A673 (cell line): ENCODE measurements at regions not wholly inside any gene's neighbourhood (a gene's known extent, or its start where the extent isn't known, plus 50 kb on each side); places are given as distances from the start of the nearest gene placed in this dataset.
"Not testable (repeated sequence)": the region's sequence is repeated elsewhere in the genome, so short reads cannot be mapped to it uniquely, and the experiment has no call there.

Source experiments
- BruUV-seq: library from RNA; stranded (reverse); fragments of 400-500 nt; replicated peaks from 2 replicates; lab custom pipeline; 2021; lab: Mats Ljungman, UMichigan
- CTCF ChIA-PET: fragments of 300-600 bp; sonication (Branson Sonifier 250); formaldehyde crosslinking; loops from one replicate; lab custom pipeline; 2022; ENCODE audit warnings: antibody characterized with exemption; lab: Charles Lee
- POLR2A ChIA-PET: fragments of 300-600 bp; sonication (Branson Sonifier 250); formaldehyde crosslinking; loops from one replicate; lab custom pipeline; 2022; ENCODE audit warnings: antibody characterized with exemption; ENCODE audit not compliant: low non-redundant PET; lab: Charles Lee
- DNase-seq: peaks from one replicate; pipeline ENCODE4 v3.0.0-alpha.2; 2015; ENCODE audit warnings: low spot score
- H3K27ac ChIP-seq: fragments of 200-600 bp; sonication (generic); 2 replicates; pipeline ENCODE4 v1.5.1; 2016; ENCODE audit warnings: mixed run types, low read depth, mild to moderate bottlenecking, mixed read lengths, antibody characterized with exemption, low read length; ENCODE audit not compliant: poor library complexity, severe bottlenecking
- H3K27me3 ChIP-seq: fragments of 200-600 bp; sonication (generic); replicated peaks from 2 replicates; pipeline ENCODE4 v1.6.1; 2017; ENCODE audit warnings: mixed run types, low read depth, mild to moderate bottlenecking, mixed read lengths, antibody characterized with exemption, low read length; ENCODE audit not compliant: insufficient read depth, poor library complexity
- H3K36me3 ChIP-seq: fragments of 200-600 bp; sonication (generic); 2 replicates; pipeline ENCODE4 v1.6.1; 2016; ENCODE audit warnings: mixed run types, mild to moderate bottlenecking, mixed read lengths, antibody characterized with exemption, low read length; ENCODE audit not compliant: insufficient read depth, poor library complexity, severe bottlenecking
- H3K4me1 ChIP-seq: fragments of 200-600 bp; sonication (generic); 2 replicates; pipeline ENCODE4 v1.6.1; 2017; ENCODE audit warnings: mixed run types, mild to moderate bottlenecking, mixed read lengths, antibody characterized with exemption, low read length; ENCODE audit not compliant: insufficient read depth, poor library complexity, severe bottlenecking
- H3K4me3 ChIP-seq: fragments of 200-600 bp; sonication (generic); 2 replicates; pipeline ENCODE4 v1.5.1; 2016; ENCODE audit warnings: low read depth, mixed run types, mild to moderate bottlenecking, mixed read lengths, low read length; ENCODE audit not compliant: poor library complexity, severe bottlenecking
- H3K9me3 ChIP-seq: fragments of 200-600 bp; sonication (generic); 2 replicates; pipeline ENCODE4 v1.6.1; 2016; ENCODE audit warnings: mixed run types, low read depth, mild to moderate bottlenecking, mixed read lengths, antibody characterized with exemption, low read length; ENCODE audit not compliant: poor library complexity, severe bottlenecking
- CTCF ChIP-seq: fragments of 300-800, 200-600 bp; sonication (generic); conservative IDR thresholded peaks from 2 replicates; pipeline ENCODE4 v1.5.1; 2017; ENCODE audit warnings: low read depth, mild to moderate bottlenecking, antibody characterized with exemption, low read length, moderate library complexity, mixed read lengths
- EZH2 ChIP-seq: fragments of 200-600 bp; sonication (generic); IDR thresholded peaks from 2 replicates; pipeline ENCODE4 v1.6.1; 2017; ENCODE audit warnings: borderline replicate concordance, low read depth, mild to moderate bottlenecking, mixed read lengths, antibody characterized with exemption, low read length; ENCODE audit not compliant: poor library complexity, severe bottlenecking
- intact Hi-C: fragments of 100-400 bp; cut with micrococcal nuclease; formaldehyde crosslinking; loops from one replicate; pipeline ENCODE4 v1.10.0; 2022; ENCODE audit not compliant: unreplicated experiment

DNA sequence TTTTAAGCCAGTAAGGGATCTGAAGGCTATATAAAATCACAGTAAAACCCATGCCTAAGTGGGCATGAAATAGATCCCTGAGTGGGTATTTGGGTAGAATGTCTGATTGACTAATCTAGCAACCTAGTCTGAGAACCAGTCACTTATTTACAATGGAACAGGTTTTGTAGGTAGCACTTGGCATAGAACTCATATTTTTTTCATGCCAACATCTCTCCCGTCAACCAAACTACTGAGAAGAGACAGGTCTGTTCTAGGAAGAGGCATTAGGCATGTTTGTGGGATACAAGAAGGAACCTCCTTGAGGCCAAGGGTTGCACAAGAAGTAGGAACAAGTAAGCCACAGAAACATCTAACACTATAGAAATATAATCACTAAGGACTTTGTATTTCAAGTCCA is 840.4 kb upstream of the TENM4 start:
- ChIA-PET CTCF (no interaction called here), POLR2A (no interaction called here)
- Histone ChIP-seq H3K4me1 (no peaks in the 10 kb centered on the region), H3K4me3 (no peak overlapping the region), H3K27me3 (no peaks in the 10 kb centered on the region), H3K9me3 (no peaks in the 10 kb centered on the region), H3K36me3 (no peaks in the 10 kb centered on the region), H3K27ac (no peak overlapping the region)
- BruUV-seq, result no TSS peak
- intact Hi-C loops, result no loop called here
- TF ChIP-seq CTCF (no peak), EZH2 (no peak)
- DNase-seq, result no peak

- H3K4me3 ChIP-seq, result no peak overlapping the region
- POLR2A ChIA-PET, result no interaction called here
- no peaks in the 10 kb centered on the region for H3K27me3 ChIP-seq
- DNase-seq, result no peak
- no TSS peak for BruUV-seq
- CTCF ChIA-PET, result no interaction called here
- H3K36me3 ChIP-seq, result no peaks in the 10 kb centered on the region
- no peak for TF ChIP-seq EZH2
- no peak for TF ChIP-seq CTCF
- intact Hi-C loops, result no loop called here
- H3K4me1 ChIP-seq, result no peaks in the 10 kb centered on the region
- no peaks in the 10 kb centered on the region for H3K9me3 ChIP-seq
- H3K27ac ChIP-seq, result no peak overlapping the region
Measured at GRCh38 chr11:80280737-80281136, 839.9 kb upstream of the TENM4 start.

- ChIA-PET CTCF (no interaction called here), POLR2A (no interaction called here)
- no peaks in the 10 kb centered on the region for H3K36me3 ChIP-seq
- TF ChIP-seq EZH2 (no peak), CTCF (no peak)
- H3K9me3 ChIP-seq, result no peaks in the 10 kb centered on the region
- no peak overlapping the region for H3K4me3 ChIP-seq
- no TSS peak for BruUV-seq
- no peaks in the 10 kb centered on the region for H3K4me1 ChIP-seq
- no peak overlapping the region for H3K27ac ChIP-seq
- H3K27me3 ChIP-seq, result no peaks in the 10 kb centered on the region
- intact Hi-C loops, result no loop called here
- DNase-seq, result no peak
Measured at GRCh38 chr11:80261776-80262175, 820.9 kb upstream of the TENM4 start.

DNA sequence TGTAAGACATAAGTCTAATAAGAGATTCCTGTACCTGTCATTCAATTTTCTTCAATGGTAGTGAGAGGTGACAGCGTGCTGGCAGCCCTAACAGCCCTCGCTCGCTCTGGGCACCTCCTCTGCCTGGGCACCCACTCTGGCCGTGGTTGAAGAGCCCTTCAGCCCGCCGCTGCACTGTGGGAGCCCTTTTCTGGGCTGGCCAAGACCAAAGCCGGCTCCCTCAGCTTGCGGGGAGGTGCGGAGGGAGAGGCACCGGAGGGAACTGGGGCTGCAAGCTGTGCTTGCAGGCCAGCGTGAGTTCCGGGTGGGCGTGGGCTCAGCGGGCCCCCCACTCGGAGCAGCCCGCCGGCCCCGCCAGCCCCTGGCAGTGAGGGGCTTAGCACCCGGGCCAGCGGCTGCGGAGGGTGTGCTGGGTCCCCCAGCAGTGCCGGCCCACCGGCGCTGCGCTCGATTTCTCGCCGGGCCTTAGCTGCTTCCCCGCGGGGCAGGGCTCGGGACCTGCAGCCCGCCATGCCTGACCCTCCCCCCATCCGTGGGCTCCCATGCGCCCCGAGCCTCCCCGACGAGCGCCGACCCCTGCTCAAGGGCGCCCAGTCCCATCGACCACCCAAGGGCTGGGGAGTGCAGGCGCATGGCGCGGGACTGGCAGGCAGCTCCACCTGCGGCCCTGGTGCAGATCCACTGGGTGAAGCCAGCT is 816.6 kb upstream of the TENM4 start:
- H3K36me3 ChIP-seq, POLR2A ChIA-PET, intact Hi-C loops, BruUV-seq, H3K4me1 ChIP-seq, DNase-seq, H3K4me3 ChIP-seq, H3K27ac ChIP-seq, H3K9me3 ChIP-seq, CTCF ChIA-PET, H3K27me3 ChIP-seq: not testable (repeated sequence)
